HFFc6 (cell line): ENCODE measurements at regions not wholly inside any gene's neighbourhood (a gene's known extent, or its start where the extent isn't known, plus 50 kb on each side); places are given as distances from the start of the nearest gene placed in this dataset.
A peak's percentile ranks its signal among the peaks of the same experiment; 100 is the strongest.

Experiments used
- DNase-seq: peaks from one replicate; pipeline ENCODE4 v3.0.0-alpha.2; 2018
- H3K27ac Mint-ChIP-seq: 2 replicates; pipeline ENCODE4 v1.8.0; 2020; ENCODE audit warnings: mild to moderate bottlenecking, mixed read lengths
- H3K27me3 Mint-ChIP-seq: 2 replicates; pipeline ENCODE4 v1.8.0; 2021; ENCODE audit warnings: mild to moderate bottlenecking, moderate library complexity, mixed read lengths; ENCODE audit not compliant: insufficient read depth
- H3K36me3 Mint-ChIP-seq: 2 replicates; pipeline ENCODE4 v1.8.0; 2021; ENCODE audit warnings: low read depth, mixed read lengths
- H3K4me1 Mint-ChIP-seq: 2 replicates; pipeline ENCODE4 v1.8.0; 2020; ENCODE audit warnings: low read depth, mixed read lengths
- H3K4me3 Mint-ChIP-seq: 2 replicates; pipeline ENCODE4 v1.8.0; 2020; ENCODE audit warnings: mild to moderate bottlenecking, moderate library complexity, mixed read lengths
- H3K9me3 Mint-ChIP-seq: 2 replicates; pipeline ENCODE4 v1.8.0; 2020; ENCODE audit warnings: mild to moderate bottlenecking, mixed read lengths
- TF ChIP-seq, protein P1 (sequence below): fragments of 200-600 bp; sonication (generic); IDR thresholded peaks from 2 replicates; pipeline ENCODE4 v1.5.0; 2021; ENCODE audit warnings: antibody characterized with exemption, mild to moderate bottlenecking

DNA sequence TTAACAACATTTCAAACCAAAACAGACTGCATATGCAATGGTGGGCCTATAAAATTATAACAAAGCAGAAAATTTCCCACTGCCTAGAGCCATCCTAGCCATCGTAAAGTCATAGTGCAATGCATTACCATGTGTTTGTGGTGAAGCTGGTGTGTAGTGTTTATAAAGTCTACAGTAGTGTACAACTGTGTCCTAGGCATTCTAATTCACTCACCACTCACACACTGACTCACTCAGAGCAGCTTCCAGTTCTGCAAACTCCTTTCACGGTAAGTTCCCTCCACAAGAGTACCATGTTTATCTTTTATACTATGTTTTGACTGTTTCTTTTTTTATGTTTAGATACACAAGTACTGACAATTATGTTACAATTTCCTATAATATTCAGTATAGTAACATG is 1104.1 kb upstream of the PHF14 start:
- H3K4me1 Mint-ChIP-seq, result no peaks in the 10 kb centered on the region
- H3K4me3 Mint-ChIP-seq, result no peak overlapping the region
- no peak overlapping the region for H3K27ac Mint-ChIP-seq
- peaks cover 20% of the 10 kb centered on the region for H3K9me3 Mint-ChIP-seq
- no peaks in the 10 kb centered on the region for H3K36me3 Mint-ChIP-seq
- no peaks in the 10 kb centered on the region for H3K27me3 Mint-ChIP-seq
- TF ChIP-seq, protein P1, sequence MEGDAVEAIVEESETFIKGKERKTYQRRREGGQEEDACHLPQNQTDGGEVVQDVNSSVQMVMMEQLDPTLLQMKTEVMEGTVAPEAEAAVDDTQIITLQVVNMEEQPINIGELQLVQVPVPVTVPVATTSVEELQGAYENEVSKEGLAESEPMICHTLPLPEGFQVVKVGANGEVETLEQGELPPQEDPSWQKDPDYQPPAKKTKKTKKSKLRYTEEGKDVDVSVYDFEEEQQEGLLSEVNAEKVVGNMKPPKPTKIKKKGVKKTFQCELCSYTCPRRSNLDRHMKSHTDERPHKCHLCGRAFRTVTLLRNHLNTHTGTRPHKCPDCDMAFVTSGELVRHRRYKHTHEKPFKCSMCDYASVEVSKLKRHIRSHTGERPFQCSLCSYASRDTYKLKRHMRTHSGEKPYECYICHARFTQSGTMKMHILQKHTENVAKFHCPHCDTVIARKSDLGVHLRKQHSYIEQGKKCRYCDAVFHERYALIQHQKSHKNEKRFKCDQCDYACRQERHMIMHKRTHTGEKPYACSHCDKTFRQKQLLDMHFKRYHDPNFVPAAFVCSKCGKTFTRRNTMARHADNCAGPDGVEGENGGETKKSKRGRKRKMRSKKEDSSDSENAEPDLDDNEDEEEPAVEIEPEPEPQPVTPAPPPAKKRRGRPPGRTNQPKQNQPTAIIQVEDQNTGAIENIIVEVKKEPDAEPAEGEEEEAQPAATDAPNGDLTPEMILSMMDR, result no peak
- DNase-seq, result no peak

DNA sequence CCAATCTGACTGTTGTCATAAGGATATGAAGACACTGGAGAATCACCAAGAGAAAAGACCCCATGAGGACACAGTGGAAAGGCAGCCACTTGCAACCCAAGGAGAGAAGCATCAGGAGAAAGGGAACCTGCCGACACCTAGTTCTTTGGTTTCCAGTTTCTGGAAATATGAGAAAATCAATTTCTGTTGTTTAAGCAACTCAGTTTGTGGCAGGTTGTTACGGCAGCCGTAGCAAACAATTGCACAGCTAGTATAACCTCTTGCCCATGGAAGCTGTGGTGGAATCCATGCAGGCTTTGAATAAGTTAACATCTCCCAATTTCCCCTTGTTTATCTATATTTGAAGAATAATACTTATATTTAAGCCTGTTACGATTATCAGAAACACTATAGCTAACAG is 1103.0 kb upstream of the PHF14 start:
- Mint-ChIP-seq H3K9me3 (peaks cover 22% of the 10 kb centered on the region), H3K4me1 (no peaks in the 10 kb centered on the region), H3K27me3 (no peaks in the 10 kb centered on the region), H3K4me3 (no peak overlapping the region), H3K27ac (no peak overlapping the region), H3K36me3 (no peaks in the 10 kb centered on the region)
- DNase-seq, result no peak
- TF ChIP-seq, protein P1, result no peak

DNA sequence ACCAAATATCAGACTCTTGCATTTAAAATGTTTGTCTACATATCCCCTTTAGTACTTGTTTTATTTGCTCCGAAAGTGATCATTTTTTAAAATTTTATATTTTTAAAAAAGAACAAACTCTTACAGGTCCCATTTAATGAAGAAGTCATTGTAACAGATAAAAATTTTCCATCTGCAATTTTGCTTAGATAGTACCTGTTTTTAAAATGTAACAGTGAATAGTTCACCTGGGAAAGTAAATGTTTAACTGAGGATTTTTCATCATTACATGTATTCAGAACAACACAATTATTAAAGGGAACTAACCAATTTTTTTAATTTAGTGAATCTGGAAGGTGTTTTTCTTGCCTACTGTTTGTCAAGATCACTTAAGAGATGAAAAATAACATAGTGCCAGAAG is 1099.5 kb upstream of the PHF14 start:
- Mint-ChIP-seq H3K36me3 (no peaks in the 10 kb centered on the region), H3K4me3 (no peak overlapping the region), H3K4me1 (no peaks in the 10 kb centered on the region), H3K9me3 (peaks cover 28% of the 10 kb centered on the region), H3K27me3 (no peaks in the 10 kb centered on the region), H3K27ac (no peak overlapping the region)
- TF ChIP-seq, protein P1, result no peak
- DNase-seq, result no peak

DNA sequence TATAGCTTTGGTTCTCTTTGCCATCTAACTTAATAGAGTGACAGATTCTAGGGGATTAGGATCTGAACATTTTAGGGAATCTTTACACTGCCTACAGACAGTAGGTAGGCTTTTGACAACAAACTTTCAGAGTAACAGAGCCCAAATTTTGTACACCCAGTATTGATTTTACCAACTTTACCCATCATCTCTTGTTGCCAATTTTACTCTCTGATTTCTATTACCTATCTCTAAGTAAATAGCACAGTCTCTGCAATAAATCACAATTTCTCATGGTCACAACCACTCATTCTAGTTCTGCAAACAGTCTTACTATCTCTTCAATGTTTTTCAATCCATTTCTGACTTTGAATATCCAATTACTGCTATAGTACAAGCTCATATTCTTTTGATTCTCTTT is 1097.6 kb upstream of the PHF14 start:
- H3K9me3 Mint-ChIP-seq, result peaks cover 30% of the 10 kb centered on the region
- H3K27me3 Mint-ChIP-seq, result no peaks in the 10 kb centered on the region
- TF ChIP-seq, protein P1, result no peak
- no peak overlapping the region for H3K27ac Mint-ChIP-seq
- H3K4me1 Mint-ChIP-seq, result no peaks in the 10 kb centered on the region
- H3K36me3 Mint-ChIP-seq, result no peaks in the 10 kb centered on the region
- no peak for DNase-seq
- no peak overlapping the region for H3K4me3 Mint-ChIP-seq

DNA sequence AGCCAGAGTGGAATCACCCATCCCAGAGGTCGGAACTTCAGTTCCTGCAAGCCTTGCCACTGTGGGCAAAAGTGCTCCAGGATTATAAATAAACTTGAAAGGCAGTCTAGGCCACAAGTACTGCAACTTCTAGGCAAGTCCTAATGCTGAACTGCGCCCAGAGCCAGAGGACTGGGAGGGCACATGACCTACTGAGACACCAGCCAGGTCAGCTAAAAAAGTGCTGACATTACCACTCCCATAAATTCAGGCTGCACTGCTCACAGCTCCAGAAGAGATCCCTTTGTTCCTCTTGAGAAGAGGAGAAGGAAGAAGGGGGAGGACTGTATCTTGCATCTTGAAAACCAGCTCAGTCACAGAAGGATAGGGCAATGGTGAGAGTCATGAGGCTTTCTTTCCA is 1084.1 kb upstream of the PHF14 start:
- Mint-ChIP-seq H3K9me3 (peaks cover 65% of the 10 kb centered on the region), H3K4me3 (no peak overlapping the region), H3K27me3 (no peaks in the 10 kb centered on the region), H3K27ac (no peak overlapping the region), H3K36me3 (no peaks in the 10 kb centered on the region), H3K4me1 (no peaks in the 10 kb centered on the region)
- TF ChIP-seq, protein P1, result no peak
- no peak for DNase-seq

DNA sequence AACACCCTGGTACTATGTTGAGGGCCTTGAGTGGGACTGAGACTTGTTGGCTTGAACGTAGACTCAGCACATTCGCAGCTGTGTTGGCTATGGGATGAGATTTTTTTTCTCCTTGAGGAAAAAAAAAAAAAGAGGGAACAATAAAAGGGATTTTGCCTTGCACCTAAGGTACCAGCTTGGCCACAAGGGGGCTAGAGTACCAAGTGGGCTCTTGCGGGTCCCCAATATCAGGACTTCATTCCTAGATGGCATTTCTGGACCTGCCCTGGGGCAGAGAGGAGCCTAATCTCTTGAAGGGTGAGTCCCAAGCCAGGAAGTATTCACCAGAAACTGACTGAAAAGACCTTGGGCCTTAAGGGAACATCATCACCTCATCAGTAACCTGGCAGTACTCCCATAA is 1083.6 kb upstream of the PHF14 start:
- H3K27me3 Mint-ChIP-seq, result no peaks in the 10 kb centered on the region
- H3K27ac Mint-ChIP-seq, result no peak overlapping the region

More for the DNA sequence above, 1083.6 kb upstream of the PHF14 start:
- Mint-ChIP-seq H3K9me3 (peaks cover 67% of the 10 kb centered on the region), H3K4me3 (no peak overlapping the region), H3K4me1 (no peaks in the 10 kb centered on the region), H3K36me3 (no peaks in the 10 kb centered on the region)
- no peak for DNase-seq
- TF ChIP-seq, protein P1, result peak; percentile 14; the same call in 1 of the 2 replicates
